ENCODE measurements at regions not wholly inside any gene's neighbourhood (a gene's known extent, or its start where the extent isn't known, plus 50 kb on each side); places are given as distances from the start of the nearest gene placed in this dataset.
"Not testable (repeated sequence)": the region's sequence is repeated elsewhere in the genome, so short reads cannot be mapped to it uniquely, and the experiment has no call there.

- H3K27ac ChIP-seq: no peak overlapping the region
Measured at GRCh38 chr18:8910186-8910822, 192.2 kb upstream of the NDUFV2 start.

DNA sequence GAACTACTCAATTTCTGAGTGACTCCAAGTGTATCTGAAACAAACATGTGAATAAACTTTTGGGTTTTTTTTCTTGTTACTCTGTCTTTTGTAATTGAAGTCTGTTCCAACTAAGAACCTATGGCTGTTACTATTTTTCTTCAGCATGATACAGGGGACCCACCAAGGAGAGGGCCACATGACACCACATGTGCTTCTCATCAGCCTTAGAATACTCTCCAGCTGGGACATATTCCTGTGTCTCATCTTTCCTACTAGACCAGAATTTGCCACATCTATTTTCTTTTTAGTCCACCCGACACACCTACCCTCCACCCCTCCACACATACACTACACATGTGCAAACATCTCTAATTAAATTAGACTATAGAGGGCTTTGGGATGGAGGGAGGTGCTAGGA lies 191.7 kb upstream of the NDUFV2 start:
- DNase-seq: no peak
- no peak overlapping the region for H3K27ac ChIP-seq
- no peaks in the 10 kb centered on the region for H3K27me3 ChIP-seq
- WGBS, 2 donors: 90 to 92% methylated on average over 1 of the region's 1 CpG
- no peaks in the 10 kb centered on the region for H3K4me1 ChIP-seq
- no peaks in the 10 kb centered on the region for H3K9me3 ChIP-seq
- TF ChIP-seq CTCF (IDR thresholded peaks at IDR 0.05) (no peak), POLR2A (IDR thresholded peaks at IDR 0.05) (no peak)
- H3K4me3 ChIP-seq: no peak overlapping the region
- intact Hi-C loops (cut with DNase I; ENCODE audit: low total_unique reads): no loop called here
- no peaks in the 10 kb centered on the region for H3K36me3 ChIP-seq (ENCODE audit: low read depth, missing control alignments)

More at GRCh38 chr18:8910186-8910822, 192.2 kb upstream of the NDUFV2 start:
- no peaks in the 10 kb centered on the region for H3K27me3 ChIP-seq
- H3K9me3 ChIP-seq: no peaks in the 10 kb centered on the region
- no peak overlapping the region for H3K4me3 ChIP-seq
- H3K4me1 ChIP-seq: no peaks in the 10 kb centered on the region
- 78 to 84% methylated on average over 4 of the region's 4 CpGs for WGBS, 2 donors
- no peaks in the 10 kb centered on the region for H3K36me3 ChIP-seq (ENCODE audit: low read depth, missing control alignments)
- no peak for DNase-seq
- TF ChIP-seq POLR2A (IDR thresholded peaks at IDR 0.05) (no peak), CTCF (IDR thresholded peaks at IDR 0.05) (no peak)
- intact Hi-C loops (cut with DNase I; ENCODE audit: low total_unique reads): no loop called here

DNA sequence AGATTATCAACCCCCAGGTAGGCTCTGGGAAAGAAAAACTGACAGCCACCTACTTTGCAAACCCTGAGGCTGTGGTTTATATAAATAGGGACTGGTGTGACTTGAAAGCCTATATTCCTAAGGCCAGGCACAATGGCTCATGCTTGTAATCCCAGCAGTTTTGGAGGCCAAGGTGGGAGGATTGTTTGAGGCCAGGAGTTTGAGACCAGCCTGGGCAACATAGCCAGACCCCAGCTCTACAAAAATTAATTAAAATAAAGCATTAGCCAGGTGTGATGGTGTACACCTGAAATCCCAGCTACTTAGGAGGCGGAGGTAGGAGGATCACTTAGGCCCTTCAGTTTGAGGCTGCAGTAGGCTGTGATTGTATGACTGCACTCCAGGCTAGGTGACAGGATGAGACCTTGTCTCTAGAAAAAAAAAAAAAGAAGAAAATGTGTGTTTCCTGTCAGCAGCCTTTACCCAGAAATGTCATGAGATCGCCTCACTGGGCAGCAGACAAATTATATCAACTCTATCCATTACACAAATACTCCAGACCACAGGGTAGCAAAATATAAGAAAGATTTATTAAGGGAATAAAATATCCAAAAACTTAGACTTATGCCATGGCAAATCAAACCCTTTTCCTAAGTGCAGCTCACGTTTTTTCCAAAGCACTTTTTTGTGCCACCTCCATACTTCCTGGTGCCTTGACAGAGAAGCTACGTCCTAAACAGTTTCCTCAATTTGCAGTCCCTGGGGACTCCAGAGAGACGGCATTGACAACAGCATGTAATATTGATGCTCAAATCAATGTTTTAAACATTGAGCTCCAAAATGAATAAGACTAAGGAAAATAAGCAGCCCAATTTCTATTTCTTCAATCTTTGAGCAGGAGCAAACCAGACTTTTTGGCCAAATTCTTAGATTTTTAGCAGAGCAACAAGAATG lies 190.8 kb upstream of the NDUFV2 start:
- Histone ChIP-seq H3K36me3 (ENCODE audit: low read depth, missing control alignments) (no peaks in the 10 kb centered on the region), H3K27ac (no peak overlapping the region), H3K4me3 (no peak overlapping the region), H3K4me1 (no peaks in the 10 kb centered on the region), H3K27me3 (no peaks in the 10 kb centered on the region), H3K9me3 (no peaks in the 10 kb centered on the region)
- 81 to 84% methylated on average over 5 of the region's 5 CpGs for WGBS, 2 donors
- intact Hi-C loops (cut with DNase I; ENCODE audit: low total_unique reads): no loop called here
- no peak for TF ChIP-seq CTCF (IDR thresholded peaks at IDR 0.05)
- no peak for TF ChIP-seq POLR2A (IDR thresholded peaks at IDR 0.05)
- DNase-seq: no peak

GRCh38 chr18:8912348-8913326 lies 189.9 kb upstream of the NDUFV2 start:
- Histone ChIP-seq H3K27ac (no peak overlapping the region), H3K36me3 (ENCODE audit: low read depth, missing control alignments) (no peaks in the 10 kb centered on the region), H3K4me3 (no peak overlapping the region), H3K9me3 (no peaks in the 10 kb centered on the region), H3K4me1 (no peaks in the 10 kb centered on the region), H3K27me3 (no peaks in the 10 kb centered on the region)
- intact Hi-C loops (cut with DNase I; ENCODE audit: low total_unique reads): no loop called here
- DNase-seq: no peak
- TF ChIP-seq POLR2A (IDR thresholded peaks at IDR 0.05): no peak
- no peak for TF ChIP-seq CTCF (IDR thresholded peaks at IDR 0.05)
- WGBS, 2 donors: 68 to 75% methylated on average over 16 to 17 of the region's 17 CpGs

DNA sequence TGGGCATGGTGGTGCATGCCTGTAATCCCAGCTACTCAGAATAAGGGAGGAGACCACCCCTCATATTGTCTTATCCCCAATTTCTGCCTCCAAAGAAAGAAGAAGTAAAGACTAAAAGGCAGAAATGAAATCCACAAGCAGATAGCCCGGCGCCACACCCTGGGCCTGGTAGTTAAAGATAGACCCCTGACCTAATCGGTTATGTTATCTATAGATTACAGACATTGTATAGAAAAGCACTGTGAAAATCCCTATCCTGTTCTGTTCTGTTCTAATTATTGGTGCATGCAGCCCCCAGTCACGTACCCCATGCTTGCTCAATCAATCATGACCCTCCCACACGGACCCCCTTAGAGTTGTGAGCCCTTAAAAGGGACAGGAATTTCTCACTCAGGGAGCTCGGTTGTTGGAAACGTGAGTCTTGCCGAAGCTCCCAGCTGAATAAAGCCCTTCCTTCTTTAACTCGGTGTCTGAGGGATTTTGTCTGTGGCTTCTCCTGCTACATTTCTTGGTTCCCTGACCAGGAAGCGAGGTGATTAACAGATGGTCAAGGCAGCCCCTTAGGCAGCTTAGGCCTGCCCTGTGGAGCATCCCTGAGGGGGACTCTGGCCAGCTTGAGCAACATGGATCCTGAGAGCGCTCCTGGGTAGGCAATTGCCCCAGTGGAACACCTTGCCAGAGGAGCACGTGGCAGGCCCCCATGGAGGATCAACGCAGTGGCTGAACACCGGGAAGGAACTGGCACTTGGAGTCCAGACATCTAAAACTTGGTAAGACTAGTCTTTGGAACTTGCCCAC lies 188.7 kb upstream of the NDUFV2 start:
- H3K27ac ChIP-seq; H3K27me3 ChIP-seq; H3K4me3 ChIP-seq; H3K4me1 ChIP-seq; H3K36me3 ChIP-seq (ENCODE audit: low read depth, missing control alignments); intact Hi-C loops (cut with DNase I; ENCODE audit: low total_unique reads); H3K9me3 ChIP-seq; DNase-seq: not testable (repeated sequence)
- WGBS, 2 donors: 86 to 88% methylated on average over 14 of the region's 14 CpGs

DNA sequence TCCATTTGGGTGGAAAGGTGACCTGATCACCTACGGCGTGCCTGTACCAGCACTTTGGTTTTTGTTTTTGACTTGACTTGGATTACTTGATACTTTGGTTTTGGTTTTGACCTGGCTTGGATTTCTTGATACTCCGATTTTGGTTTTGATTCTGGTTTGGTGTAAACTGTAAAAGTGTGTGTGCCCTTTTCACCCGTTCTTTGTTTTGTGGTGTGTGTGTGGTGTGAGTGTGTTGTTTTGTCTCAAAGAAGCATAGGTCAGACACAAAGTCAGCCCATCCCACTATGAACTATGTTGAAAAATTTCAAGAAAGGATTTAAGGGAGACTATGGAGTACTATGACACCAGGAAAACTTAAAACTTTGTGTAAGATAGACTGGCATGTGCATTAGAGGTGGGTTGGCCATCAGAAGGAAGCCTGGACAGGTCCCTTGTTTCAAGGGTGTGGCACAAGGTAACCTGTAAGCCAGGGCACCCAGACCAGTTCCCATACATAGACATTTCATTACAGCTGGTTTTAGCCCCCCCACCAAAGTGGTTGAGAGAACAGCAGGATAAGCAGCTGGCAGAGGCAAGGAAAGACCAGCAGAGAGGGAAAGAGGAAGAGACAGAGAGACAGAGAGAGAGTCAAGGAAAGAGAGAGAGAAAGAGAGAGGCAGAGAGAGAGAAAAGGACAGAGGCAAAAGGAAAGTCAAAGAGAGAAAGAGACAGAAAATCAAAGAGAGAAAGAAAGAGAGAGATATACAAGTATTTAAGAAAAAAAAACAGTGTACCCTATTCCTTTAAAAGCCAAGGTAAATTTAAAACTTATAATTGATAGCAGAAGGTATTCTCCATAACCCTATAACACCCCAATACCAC lies 187.9 kb upstream of the NDUFV2 start:
- H3K27ac ChIP-seq; intact Hi-C loops (cut with DNase I; ENCODE audit: low total_unique reads); DNase-seq; H3K4me1 ChIP-seq; H3K27me3 ChIP-seq; H3K36me3 ChIP-seq (ENCODE audit: low read depth, missing control alignments); H3K4me3 ChIP-seq; H3K9me3 ChIP-seq: not testable (repeated sequence)
- 89 to 98% methylated on average over 4 of the region's 4 CpGs for WGBS, 2 donors

Measured in testis (tissue), 2 donors.